PC-3 (cell line): ENCODE measurements at regions not wholly inside any gene's neighbourhood (a gene's known extent, or its start where the extent isn't known, plus 50 kb on each side); places are given as distances from the start of the nearest gene placed in this dataset.

ENCODE experiments used
- EZH2 ChIP-seq: fragments of 300-600 bp; sonication (generic); IDR thresholded peaks from one replicate; pipeline ENCODE4 v1.6.1; 2017; ENCODE audit warnings: antibody characterized with exemption, mild to moderate bottlenecking, low read length; ENCODE audit not compliant: unreplicated experiment
- EZH2phosphoT487 ChIP-seq: fragments of 300-600 bp; sonication (generic); IDR thresholded peaks from 2 replicates; pipeline ENCODE4 v1.6.1; 2018; ENCODE audit warnings: mild to moderate bottlenecking, antibody characterized with exemption, low read length, borderline replicate concordance
- TF ChIP-seq, protein P1 (sequence below): fragments of 300-600 bp; sonication (generic); conservative IDR thresholded peaks from 2 replicates; pipeline ENCODE4 v1.5.1; 2017; ENCODE audit warnings: antibody characterized with exemption, low read depth, mild to moderate bottlenecking, low read length

DNA sequence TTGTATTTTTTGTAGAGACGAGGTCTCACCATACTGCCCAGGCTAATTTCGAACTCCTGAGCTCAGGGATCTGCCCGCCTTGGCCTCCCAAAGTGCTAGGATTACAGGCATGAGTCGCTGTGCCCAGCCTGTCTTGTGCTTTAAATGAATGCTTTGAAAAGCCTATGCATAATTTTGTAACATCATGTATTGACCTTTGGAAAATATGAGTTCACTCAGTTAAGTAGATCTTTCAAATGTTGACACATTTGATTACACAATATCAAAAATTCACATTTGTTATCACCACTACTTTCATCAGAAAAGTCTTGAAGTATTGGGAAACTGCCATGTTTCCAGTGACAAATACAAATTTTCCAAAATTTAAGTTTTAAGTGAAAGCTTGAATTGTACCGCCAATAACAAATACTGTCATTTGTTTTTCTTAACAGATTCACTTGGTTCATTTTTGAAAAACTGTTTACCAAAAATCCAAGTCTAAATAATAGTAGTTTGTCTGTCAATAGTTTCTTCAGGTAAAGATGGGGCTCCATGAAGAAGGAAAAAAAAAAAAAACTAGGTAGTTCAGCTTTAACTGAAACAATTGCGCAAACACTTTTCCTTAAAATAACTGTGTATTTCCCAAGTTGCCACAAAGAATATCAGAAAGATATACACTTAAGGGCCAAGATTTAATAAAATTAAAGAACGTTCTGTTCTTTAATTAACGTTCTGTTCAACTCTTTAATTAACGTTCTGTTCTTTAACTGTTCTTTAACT lies 233.2 kb upstream of the NR5A2 start:
- TF ChIP-seq, protein P1, sequence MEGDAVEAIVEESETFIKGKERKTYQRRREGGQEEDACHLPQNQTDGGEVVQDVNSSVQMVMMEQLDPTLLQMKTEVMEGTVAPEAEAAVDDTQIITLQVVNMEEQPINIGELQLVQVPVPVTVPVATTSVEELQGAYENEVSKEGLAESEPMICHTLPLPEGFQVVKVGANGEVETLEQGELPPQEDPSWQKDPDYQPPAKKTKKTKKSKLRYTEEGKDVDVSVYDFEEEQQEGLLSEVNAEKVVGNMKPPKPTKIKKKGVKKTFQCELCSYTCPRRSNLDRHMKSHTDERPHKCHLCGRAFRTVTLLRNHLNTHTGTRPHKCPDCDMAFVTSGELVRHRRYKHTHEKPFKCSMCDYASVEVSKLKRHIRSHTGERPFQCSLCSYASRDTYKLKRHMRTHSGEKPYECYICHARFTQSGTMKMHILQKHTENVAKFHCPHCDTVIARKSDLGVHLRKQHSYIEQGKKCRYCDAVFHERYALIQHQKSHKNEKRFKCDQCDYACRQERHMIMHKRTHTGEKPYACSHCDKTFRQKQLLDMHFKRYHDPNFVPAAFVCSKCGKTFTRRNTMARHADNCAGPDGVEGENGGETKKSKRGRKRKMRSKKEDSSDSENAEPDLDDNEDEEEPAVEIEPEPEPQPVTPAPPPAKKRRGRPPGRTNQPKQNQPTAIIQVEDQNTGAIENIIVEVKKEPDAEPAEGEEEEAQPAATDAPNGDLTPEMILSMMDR: no peak
- TF ChIP-seq EZH2: no peak
- TF ChIP-seq EZH2phosphoT487: no peak
